ENCODE measurements at regions not wholly inside any gene's neighbourhood (a gene's known extent, or its start where the extent isn't known, plus 50 kb on each side); places are given as distances from the start of the nearest gene placed in this dataset.

DNA sequence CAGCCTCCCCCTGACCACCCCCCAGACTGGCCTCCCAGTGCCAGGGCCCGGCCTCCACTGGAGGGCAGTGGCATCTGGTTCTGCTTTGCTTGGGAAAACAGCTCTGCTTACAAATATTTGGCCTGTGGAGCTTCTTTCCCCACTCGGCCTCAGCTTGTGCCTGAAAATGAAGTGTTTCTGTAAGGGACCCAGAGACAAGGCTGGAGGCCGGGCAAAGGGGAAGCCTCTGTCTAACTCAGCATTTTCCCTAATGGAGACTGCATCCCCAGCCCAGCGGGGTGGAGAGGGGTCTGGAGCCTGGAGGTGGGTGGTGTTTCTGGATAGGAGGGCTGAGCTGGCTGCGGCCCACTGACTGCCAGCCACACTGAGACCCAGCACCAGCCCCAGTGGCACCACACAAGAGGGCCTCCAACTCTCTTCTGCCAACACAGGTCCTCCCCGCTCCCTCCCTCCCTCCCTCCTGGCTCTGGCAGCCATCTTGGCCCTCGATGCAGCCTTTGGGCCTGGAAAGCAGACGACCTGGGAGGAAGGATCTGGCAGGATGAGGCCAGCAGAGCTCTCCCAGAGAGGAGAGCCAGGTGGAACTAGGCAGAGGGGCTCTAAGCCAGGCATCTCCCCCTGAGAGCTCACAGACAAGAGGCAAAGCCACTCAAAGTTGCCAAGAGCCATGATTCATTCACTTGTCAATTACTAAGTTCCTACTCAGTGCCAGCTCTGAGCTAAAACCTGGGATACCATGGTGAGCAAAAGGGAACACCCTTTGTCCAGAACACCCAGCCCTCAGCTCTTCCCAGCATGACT lies 77.1 kb upstream of the CD82 start (continued):
- TF ChIP-seq, protein P1, sequence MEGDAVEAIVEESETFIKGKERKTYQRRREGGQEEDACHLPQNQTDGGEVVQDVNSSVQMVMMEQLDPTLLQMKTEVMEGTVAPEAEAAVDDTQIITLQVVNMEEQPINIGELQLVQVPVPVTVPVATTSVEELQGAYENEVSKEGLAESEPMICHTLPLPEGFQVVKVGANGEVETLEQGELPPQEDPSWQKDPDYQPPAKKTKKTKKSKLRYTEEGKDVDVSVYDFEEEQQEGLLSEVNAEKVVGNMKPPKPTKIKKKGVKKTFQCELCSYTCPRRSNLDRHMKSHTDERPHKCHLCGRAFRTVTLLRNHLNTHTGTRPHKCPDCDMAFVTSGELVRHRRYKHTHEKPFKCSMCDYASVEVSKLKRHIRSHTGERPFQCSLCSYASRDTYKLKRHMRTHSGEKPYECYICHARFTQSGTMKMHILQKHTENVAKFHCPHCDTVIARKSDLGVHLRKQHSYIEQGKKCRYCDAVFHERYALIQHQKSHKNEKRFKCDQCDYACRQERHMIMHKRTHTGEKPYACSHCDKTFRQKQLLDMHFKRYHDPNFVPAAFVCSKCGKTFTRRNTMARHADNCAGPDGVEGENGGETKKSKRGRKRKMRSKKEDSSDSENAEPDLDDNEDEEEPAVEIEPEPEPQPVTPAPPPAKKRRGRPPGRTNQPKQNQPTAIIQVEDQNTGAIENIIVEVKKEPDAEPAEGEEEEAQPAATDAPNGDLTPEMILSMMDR (IDR thresholded peaks at IDR 0.05 in 2 of 3, conservative IDR thresholded peaks at IDR 0.05 in 1 of 3; ENCODE audit: borderline replicate concordance in 1 of 3, insufficient read depth in 1 of 3, low read depth in 2 of 3, low read length in 2 of 3) = no peak
- TF ChIP-seq POLR2A (IDR thresholded peaks at IDR 0.05; ENCODE audit: borderline replicate concordance, extremely low read depth, insufficient read depth, insufficient read length) = no peak
- TF ChIP-seq SP1 (IDR thresholded peaks at IDR 0.05; ENCODE audit: low read depth) = no peak

DNA sequence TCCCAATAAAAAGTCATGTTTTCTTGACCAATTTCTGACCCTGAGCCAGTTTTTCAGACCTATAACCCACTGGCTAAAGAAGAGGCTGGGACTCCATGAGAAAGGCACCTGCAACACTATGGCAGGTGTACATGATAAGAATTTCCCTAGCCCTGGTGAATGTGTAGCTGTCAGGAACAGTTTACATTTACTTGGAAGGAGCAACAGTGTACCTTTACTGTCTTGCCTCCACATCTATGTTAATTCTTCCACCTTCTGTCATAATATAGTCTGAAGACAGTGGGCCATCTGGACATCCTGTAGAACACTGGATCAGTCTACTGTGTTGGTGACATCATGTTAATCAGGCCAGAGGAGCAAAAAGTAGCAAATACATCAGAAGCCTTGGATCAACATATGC lies 72.1 kb upstream of the CD82 start:
- BruUV-seq (replicated peaks) = no TSS peak
- no peaks in the 10 kb centered on the region for H3K4me1 ChIP-seq (ENCODE audit: control insufficient read depth in 1 of 2, insufficient read depth in 2 of 2, low read length in 2 of 2)
- TF ChIP-seq CBX3 (IDR thresholded peaks at IDR 0.05; ENCODE audit: low read depth) (no peak), SIN3A (IDR thresholded peaks at IDR 0.05; ENCODE audit: low read depth) (no peak), FOSL1 (IDR thresholded peaks at IDR 0.05; ENCODE audit: low read depth) (no peak), EGR1 (IDR thresholded peaks at IDR 0.05; ENCODE audit: low read depth) (no peak), RAD21 (IDR thresholded peaks at IDR 0.05; ENCODE audit: low read depth) (no peak), JUND (IDR thresholded peaks at IDR 0.05) (no peak), CEBPB (IDR thresholded peaks at IDR 0.05; ENCODE audit: low read depth) (no peak)
- TF ChIP-seq, protein P2, sequence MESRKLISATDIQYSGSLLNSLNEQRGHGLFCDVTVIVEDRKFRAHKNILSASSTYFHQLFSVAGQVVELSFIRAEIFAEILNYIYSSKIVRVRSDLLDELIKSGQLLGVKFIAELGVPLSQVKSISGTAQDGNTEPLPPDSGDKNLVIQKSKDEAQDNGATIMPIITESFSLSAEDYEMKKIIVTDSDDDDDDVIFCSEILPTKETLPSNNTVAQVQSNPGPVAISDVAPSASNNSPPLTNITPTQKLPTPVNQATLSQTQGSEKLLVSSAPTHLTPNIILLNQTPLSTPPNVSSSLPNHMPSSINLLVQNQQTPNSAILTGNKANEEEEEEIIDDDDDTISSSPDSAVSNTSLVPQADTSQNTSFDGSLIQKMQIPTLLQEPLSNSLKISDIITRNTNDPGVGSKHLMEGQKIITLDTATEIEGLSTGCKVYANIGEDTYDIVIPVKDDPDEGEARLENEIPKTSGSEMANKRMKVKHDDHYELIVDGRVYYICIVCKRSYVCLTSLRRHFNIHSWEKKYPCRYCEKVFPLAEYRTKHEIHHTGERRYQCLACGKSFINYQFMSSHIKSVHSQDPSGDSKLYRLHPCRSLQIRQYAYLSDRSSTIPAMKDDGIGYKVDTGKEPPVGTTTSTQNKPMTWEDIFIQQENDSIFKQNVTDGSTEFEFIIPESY (IDR thresholded peaks at IDR 0.05; ENCODE audit: extremely low read depth, insufficient replicate concordance, low read length) = no peak
- ATAC-seq (no peak), DNase-seq (ENCODE audit: low read depth, low spot score) (no peak)
- no peak overlapping the region for H3K9ac ChIP-seq (ENCODE audit: low read length)
- ChIA-PET CTCF (no interaction called here), RAD21 (ENCODE audit: low non-redundant PET in 1 of 2, low total read pairs in 2 of 2, uncharacterized antibody in 2 of 2, unreplicated experiment in 2 of 2) (no interaction called here), POLR2A (no interaction called here)
- no peaks in the 10 kb centered on the region for H3K9me2 ChIP-seq (ENCODE audit: insufficient read depth)
- intact Hi-C loops (cut with micrococcal nuclease) = no loop called here
- no peaks in the 10 kb centered on the region for H4K20me1 ChIP-seq (ENCODE audit: insufficient read depth)
- no peak overlapping the region for H3K4me3 ChIP-seq (replicated peaks in 1 of 2; ENCODE audit: low read depth in 1 of 2, low read length in 2 of 2)
- H3K4me2 ChIP-seq (ENCODE audit: low read length) = no peak overlapping the region
- no peaks in the 10 kb centered on the region for H3K79me2 ChIP-seq (ENCODE audit: insufficient read depth, low read length)
- H3K27ac ChIP-seq (ENCODE audit: low read depth, low read length) = no peak overlapping the region
- no peaks in the 10 kb centered on the region for H3K36me3 ChIP-seq (ENCODE audit: control insufficient read depth in 1 of 2, insufficient read depth in 2 of 2, low read length in 2 of 2)
- no peaks in the 10 kb centered on the region; the same call in 1 of the 2 replicates for H3K27me3 ChIP-seq (ENCODE audit: insufficient read depth, low read length)
- H2AFZ ChIP-seq (ENCODE audit: low read depth, low read length, poor library complexity, severe bottlenecking) = no peak overlapping the region
- H3K9me3 ChIP-seq (ENCODE audit: control insufficient read depth in 1 of 2, insufficient read depth in 1 of 2, low read depth in 1 of 2, low read length in 2 of 2) = no peaks in the 10 kb centered on the region

All from HCT116 (cell line).